CD4-positive, alpha-beta T cell treated with Interferon gamma for 1 hour (primary cell): ENCODE measurements at regions not wholly inside any gene's neighbourhood (a gene's known extent, or its start where the extent isn't known, plus 50 kb on each side); places are given as distances from the start of the nearest gene placed in this dataset.
"Not testable (repeated sequence)": the region's sequence is repeated elsewhere in the genome, so short reads cannot be mapped to it uniquely, and the experiment has no call there.

ENCODE experiments used
- DNase-seq: peaks from one replicate; pipeline ENCODE4 v3.0.0-alpha.2; 2020

DNA sequence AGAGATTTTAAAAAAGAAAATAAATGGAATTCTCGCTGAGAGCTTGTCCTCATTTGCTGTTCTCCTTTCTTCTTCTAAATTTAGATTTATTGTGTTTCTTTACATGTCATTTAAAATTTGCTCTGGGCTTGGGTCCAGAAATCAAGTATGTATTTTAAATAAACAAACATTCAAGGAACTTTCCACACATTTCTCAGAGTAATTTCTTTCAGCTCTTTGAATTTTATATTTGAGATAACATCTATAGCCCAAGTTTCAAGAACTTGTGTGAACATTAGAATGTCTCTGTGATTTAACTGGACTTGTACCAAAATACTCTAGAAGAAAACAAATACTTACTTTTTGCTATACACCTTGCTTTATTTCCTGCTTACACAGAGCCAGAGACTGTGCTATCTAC lies 192.3 kb downstream of the TMEM200A start:
- DNase-seq, result no peak

DNA sequence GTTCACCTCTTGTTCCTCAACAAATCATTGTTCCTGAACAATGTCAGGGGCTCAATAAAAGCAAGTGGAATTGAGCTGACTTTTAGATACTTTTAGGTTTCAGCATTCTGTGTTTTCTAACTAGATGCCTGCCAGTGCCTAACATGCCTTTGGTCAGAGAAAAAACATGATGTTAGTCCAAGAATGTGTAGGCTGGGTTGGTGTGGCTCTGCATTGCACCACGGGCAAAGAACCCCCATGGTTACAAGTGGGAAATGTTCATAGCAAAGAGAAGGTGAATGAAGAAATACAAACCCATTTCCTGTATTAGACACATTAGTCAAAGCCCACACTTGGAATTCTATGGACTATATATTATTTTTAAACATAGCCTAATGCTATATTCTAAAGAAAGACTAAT lies 193.3 kb downstream of the TMEM200A start:
- no peak for DNase-seq

DNA sequence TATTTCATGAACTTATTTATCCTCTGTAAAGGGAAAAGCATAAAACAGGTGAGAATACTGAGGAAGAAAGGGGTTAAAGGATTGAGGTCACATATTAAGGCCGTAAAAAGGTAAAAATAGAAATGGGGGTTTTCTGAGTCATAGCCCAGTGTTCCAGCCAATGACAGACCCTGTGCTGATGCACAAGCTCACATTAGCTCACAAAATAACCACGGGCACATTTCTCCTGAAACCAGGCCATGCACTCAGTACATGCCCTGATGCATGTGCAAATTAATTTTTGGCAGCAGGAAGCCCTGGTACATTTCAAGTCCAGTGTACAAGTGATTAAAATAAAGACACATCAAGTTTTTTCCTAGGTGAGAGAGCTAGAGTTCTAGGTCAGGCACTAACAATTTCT lies 194.4 kb downstream of the TMEM200A start:
- DNase-seq, result no peak

DNA sequence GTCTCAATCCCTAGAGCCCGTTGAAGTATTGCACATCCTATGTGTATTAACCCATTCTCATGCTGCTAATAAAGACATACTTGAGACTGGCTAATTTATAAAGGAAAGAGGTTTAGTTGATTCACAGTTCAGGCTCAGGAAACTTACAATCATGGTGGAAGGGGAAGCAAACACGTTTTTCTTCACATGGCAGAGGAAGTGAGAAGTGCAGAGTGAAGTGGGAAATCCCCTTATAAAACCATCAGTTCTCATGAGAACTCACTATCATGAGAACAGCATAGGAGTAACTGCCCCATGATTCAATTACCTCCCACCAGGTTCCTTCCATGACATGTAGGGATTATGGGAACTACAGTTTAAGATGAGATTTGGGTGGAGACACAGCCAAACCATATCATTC lies 195.3 kb downstream of the TMEM200A start:
- not testable (repeated sequence) for DNase-seq

DNA sequence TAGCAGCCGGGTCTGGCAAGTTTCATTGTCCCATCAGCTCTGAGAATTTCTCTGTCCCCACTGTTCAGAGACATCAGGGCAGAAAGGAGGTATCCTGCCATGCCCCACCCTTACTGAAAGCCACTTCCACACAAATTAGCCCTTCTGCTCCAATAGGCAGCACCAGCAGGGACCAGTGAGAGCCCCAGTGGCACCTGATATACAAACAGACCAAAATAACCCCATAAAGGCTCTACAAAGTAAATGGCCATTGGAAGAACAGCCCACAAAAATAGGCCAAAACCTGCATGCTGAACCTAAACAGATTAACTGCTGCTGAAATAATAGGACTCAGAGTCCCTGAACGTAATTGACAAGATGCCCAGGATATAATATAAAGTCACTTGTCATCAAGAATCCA lies 199.9 kb downstream of the TMEM200A start:
- DNase-seq, result no peak

DNA sequence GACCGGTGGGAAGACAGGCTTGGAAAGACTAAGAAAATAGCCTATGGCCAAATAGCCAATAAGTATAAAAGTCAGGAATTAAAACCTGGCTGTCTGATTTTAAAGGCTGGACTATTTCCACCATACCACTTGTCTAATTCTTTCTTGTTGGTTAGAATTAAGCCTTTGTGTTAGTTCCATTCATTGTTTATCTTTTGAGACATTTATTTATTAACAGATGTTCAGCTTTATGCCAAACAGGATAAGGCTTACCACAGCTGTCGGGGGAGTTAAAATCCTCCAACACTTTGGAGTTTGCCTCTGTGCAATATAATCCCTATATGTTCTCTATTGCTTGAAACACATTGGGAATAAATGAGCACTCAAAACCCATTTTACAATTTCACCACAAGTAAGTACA lies 208.3 kb downstream of the TMEM200A start:
- no peak for DNase-seq

DNA sequence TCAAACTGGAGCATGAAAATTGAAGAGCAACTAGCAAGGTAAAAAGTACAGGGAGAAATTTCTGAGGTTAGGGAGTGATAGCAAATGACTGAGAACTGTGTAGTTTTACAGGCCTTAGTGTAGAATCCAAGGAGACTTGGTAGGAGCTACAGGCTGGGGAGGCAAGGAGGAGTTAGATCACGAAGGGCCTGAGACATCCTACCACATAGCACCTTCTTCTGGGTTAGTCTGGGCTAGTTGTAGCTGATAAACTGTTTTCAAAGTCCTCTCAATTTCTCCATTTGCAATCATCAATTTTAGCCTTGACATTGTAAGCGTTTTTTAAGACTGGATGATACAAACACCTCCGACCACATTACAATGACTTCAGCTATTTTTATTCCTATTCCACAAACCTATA lies 209.7 kb downstream of the TMEM200A start:
- no peak for DNase-seq

DNA sequence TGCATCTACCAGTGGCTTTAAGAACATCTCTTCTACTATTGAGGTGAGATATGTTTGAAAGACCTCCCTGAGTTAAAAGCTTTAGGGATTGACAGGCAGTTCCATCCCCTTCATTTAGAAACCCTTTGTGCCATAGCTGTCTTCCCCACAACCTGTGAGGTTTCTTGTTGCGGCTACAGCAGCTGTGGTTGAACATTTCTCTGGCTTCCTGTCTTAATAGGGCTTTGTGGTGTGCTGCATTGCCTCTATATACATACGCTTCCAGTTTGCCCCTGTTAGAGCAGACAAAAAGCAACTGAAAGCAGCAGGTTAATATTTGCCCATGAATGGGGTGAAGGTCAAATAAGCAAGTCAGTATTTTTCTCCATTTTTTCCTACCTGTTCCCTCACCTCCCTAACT lies 210.2 kb downstream of the TMEM200A start:
- DNase-seq, result peak; percentile 38

DNA sequence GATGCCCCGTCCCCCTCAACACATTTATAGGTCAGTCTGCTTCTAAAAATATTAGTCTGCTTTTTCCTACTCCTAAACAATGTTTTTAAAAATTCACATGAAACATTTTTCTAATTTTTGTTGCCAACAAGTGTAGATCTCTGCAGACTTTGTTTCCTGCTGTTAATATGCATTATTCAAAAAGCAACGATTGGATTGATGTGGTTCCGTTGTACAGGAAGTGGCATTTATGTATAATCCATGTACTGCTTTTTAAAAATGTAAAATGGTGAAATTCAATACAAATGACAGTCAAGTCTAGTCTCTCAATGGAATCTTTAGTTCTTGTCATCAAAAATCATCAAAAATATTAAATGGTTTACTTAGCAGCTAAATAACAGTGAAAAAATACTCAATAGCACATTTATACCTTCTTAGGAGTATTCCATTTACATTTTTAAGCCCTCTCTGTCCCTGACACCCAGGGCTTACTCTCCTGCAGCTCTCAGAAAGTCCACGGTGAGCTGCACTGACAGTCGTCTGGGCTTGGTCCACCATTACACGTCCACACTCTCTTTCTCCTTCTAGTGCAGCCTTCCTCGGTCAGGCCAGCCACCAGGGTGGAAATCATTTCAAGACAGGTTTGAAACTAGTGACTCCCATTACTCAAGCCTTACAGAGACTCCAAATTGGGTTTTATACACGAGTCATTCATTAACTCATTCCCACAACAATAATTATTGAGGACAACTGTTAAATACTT lies 211.5 kb downstream of the TMEM200A start:
- no peak for DNase-seq

DNA sequence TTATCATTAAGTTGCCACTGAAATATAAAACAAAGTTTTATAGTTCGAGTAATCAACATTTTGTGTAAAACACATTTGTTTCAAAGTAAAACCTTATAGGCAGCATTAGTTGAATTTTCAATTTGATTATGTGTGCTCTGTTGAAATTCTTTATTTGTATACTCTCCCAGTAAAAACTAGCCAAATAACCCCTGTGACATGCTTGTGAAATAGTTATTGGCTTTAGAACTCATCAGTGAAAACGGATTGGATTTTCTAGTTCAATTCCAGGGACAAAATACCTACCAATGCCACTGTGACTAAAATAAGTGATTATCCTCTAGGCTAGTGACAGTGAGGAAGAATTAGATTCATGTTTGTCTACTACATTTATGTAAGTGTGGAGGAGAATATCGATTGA lies 212.9 kb downstream of the TMEM200A start:
- DNase-seq, result no peak

DNA sequence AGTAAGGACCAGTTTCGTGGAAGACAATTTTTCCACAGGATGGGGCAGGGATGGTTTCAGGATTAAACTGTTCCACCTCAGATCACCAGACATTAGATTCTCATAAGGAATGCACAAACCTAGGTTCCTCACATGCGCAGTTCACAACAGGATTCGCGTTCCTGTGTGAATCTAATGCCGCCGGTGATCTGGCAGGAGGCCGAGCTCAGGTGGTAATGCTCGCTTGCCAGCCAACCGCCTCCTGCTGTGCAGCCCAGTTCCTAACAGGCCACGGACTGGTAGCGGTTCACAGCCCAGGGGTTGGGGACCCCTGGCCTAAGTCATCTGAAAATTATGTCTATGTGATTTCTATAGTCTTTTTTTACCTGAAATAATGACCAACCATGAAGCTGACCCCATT lies 217.5 kb downstream of the TMEM200A start:
- no peak for DNase-seq

DNA sequence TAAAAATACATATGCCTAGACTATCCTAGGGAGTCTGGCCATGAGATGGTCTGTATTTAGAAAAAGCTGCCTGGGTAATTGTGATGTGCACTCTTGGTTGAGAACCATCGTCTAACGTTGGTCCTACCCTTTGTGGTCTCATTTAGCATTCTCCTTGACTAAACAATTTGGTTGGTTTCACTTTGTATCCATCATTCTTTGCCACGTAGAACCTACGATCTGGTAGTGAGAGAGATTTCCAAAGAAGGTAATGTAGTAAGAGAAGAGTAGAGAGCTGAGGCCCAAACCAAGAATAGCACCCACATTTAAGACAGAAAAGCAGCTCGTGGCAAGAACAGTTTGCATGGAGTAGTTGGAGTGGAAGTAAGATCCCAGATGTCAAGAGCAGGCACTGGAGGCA lies 219.8 kb downstream of the TMEM200A start:
- DNase-seq, result no peak

DNA sequence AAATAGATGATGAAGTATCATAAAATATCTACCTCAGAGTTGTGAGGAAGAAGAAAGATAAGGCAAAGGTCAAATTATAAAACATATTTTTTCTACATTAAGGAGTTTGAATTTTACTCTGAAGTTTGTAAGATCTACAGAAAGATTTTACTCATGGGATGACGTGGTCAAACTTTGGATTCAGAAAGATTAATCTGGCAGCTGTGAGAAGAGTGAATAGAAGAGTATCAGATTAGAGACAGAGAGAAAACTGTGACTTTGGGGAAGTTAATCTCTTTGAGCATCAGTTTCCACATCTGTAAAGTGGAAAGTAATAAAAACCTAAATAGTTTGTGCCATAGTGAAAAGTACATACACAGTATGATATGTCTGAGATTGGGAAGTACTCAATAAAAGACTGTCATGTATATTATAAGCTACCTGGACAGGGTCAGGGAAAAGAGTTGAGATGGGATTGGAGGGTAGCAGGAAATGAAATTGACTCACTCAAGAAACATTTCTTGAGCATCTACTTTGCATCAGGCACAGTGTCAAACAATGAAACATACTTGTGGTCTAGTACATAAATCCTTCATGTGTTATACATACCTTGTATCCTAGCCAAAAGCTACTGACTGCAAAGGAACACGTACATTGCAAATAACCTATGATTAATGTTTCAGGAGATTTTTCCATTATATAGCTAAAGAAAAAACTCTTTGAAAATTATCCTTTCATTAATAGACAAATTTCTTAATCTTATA lies 222.1 kb downstream of the TMEM200A start:
- no peak for DNase-seq

DNA sequence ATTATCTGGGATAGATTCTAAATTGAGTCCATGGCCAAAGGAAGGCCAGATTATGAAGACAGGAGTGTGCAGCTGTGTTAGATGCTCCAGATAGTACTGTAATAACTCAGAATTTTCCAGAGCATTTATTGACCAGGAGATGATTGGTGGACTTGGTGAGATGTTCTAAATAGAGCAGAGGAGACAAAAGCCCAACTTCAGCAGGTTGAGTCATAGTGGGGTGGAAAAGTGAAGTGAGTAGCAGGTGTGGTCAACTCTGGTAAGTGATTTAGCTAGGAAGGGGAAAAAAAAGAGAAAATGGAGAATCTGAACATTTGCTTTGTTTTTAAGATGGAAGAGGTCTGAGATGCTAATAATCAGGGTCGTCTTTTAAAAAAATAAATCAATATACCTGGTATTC lies 227.4 kb downstream of the TMEM200A start:
- no peak for DNase-seq

DNA sequence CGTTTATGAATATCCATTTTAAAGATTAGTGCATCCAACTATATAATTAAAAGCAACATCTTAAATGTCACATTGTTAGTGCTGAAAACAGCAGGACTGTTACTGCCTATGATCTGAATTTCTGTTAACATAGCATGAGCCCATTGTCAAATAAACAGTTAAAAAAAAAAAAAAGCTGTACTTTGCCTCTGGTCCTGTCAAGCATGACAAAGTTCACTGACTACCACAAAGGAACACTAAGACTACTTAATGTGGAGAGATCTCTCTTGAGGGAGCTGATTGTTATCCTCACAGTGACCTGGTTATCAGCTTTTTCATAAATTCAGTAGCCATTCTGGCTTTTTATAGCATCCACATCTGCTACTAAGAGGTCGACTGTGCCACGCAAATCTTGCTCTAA lies 228.1 kb downstream of the TMEM200A start:
- no peak for DNase-seq

DNA sequence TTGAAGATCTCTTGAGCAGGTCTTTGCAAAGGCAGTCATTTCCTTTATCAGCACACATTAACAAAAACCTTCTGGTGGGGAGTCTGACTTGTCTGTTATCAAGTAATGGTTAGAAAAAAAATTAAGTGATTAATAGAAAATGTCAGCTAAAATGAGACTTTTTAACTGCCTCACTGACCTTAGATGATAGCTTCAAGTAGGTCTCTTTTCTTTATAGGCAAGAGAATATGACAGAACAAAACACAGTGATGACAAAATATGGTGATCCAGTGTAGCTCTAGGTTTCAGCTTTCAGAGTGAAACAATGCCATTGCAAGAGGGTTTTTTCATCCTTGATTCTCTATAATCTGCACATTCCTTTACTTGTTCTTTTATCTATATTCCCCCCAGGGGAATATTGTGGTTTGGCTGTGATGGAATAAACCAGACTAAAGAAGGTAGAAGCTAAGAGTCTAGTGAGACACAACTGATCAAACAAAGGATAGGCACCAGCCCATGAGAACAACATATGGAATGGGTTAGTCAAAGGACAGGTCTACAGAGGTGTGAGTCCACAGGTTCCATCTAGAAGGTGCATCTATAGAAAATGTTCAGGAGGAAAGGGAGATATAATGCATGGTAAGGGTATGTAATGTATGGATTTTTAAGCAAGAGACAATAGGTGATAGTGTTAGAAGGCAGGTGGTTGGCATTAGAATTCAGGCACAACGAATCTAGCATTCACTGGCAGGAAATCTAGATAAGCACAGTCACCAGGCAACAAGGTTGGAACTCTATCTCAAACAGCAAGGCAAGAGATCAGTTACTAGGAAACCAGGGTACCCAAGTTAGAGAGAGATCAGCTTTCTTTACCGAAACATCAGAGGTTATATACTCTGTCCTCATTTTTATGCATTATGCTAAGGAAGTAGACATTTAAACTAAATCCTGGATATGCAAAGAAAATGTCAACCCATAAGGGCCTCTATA lies 228.9 kb upstream of the SMLR1 start:
- no peak for DNase-seq

DNA sequence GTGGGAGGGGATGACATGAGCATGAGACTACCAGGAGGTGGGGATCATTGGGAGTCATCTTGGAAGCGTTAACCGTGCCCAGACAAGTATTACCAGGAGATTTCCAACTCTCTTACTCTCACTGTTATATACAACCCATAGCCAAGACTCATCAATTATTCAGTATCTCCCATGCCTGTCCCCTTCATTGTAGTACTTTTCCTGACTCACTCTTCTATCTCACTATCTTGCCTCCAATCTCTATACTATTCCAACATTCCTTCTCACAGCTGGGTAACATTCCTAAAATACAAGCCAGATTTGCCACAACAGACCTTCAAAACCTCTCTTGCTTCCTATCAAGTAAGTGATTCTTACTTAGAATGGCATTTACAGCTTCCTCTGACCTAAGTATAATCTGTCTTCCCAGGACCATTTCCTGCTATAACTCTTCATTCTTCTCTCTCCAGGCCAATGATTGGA lies 226.3 kb upstream of the SMLR1 start:
- DNase-seq, result no peak

DNA sequence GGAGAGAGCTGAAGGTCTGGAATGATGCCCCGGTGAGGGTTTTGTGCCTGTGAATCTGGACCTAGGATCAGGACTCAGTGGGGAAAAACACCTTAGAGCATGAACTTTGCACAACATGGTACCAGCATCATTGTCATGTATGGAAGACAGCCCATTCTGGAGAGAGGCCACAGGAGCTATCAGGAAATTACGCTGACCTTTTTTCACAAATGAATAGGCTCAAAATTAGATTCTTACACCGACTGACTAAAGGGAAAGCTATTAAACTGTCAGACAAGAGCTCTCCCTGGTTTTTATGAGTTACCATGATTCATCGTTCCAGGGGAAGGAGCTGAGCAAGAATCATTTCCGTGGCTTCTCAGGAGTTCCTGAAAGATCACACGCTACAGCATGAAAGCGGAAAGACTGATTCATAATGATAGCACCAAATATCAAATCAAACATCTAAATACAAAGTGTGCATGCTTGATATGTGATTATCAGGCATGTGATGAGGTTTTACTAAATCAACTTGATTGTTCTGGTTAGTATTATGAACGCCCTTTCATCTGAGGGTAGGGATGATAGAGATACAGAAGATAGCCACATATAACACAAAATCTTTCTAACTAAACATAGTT lies 224.9 kb upstream of the SMLR1 start:
- no peak for DNase-seq

DNA sequence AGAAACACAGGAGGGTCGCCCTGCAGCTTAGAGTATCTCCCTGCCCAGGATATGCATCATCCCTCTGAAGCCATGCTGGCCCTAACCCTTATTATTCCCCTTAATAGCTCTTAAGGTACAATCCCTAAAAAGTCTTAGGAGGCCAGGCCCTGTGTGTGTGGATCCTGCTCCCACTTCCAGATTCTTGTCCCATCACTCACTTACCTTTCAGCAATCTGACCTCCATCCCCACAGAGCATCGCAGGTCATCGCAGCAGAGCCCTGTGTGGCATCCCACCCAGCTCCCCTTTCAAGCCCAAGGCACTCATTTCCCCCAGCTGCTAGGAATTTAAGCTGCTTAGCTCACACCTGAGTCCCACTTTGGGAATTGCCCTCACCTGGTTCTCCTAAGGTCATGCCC lies 223.8 kb upstream of the SMLR1 start:
- DNase-seq, result no peak

DNA sequence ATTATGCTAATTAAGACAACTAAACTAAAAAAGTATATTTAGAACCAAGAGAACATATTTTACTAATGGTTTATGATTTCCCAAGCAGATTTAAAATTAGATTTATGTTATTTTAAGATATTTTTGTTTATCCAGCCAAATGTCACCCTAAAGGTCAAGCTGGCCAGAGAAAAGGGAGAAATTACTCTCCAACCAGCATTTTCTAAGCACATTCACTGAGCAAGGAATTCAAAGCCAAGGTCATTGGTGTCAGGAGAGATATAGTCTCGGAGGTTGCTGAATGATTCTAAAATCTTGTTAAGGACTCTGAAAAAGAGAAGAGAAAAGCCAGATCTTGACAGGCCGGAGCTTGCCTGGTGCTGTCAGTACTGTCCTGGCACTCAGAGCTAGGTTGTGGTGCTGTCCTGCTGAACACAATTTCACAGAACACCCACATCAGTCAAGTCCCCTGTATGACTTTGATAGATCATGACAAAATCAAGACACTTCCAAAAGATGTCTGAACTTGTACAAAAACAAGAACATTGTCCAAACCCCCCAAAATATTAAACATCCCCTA lies 222.3 kb upstream of the SMLR1 start:
- DNase-seq, result no peak

DNA sequence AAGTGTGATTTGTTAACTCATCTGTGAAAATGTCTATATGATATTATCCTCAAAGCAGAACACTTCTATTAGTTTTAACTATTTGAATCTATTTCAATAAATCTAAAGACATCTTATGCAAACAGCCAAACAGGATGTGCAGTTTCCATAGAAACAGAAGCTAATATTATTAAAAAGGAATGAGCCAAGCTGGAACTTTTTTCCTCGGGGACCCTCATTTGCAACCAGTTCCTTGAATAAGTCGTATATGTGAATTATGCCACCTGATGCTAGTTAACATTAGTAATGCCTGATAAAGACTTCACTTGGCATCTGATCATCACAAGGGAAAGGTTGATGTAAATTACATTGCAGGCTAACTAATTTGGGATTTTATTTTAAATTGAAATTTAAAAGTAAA lies 216.9 kb upstream of the SMLR1 start:
- no peak for DNase-seq

DNA sequence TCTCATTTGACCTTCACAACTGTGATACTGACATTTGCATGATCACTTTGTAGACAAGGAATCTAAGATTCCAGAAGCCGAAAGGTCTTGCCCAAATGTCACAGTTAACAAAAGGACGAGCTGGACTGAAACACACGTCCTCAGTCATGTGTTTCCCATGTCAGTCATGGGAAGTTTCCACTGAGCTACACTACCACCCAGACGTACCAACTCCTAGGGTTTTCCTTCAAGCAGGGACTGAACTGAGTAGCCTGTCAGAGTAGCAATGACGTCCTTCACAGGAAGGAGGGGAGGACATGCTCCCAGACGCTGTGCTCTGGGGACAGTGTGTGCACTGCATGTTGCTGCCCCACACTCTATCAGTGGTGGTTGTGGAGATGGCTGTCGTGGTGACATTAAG lies 215.8 kb upstream of the SMLR1 start:
- DNase-seq, result no peak

DNA sequence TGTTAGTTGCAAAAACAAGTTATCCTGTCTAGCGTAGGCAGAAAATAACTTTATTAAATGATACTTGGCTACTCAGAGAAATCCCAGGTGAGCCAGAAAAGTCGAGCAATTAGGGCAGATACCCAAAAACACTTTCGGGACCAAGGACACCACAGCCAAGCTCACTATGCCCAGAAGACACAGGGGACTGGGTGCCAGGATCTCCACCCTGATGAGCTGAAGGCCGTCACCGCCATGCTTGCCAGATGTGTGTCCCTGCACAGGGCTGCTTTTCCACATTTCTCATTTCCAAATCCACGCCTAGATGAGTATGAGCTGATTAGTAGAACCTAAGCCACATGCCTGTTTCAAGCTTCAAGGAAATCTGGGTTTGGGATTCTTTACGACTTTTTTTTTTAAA lies 214.0 kb upstream of the SMLR1 start:
- no peak for DNase-seq
